Activated T-cell treated with anti-CD3 and anti-CD28 coated beads, Interleukin-2, amount 50 U/mL, for 72 hours (primary cell): ENCODE measurements at regions not wholly inside any gene's neighbourhood (a gene's known extent, or its start where the extent isn't known, plus 50 kb on each side); places are given as distances from the start of the nearest gene placed in this dataset.

Experiments
- ATAC-seq, 2 donors: fragments of 150-1000 bp; cut with Tn5 transposase; replicated peaks in 1 of 2; 2 replicates each; pipeline ENCODE4 v1.10.0; 2021; ENCODE audit warnings: moderate library complexity in 2 of 2, mild to moderate bottlenecking in 1 of 2
- DNase-seq, 2 donors: peaks; one replicate each; pipeline ENCODE4 v3.0.0; 2021 to 2022; ENCODE audit warnings: mixed read lengths in 1 of 2
- H3K27ac Mint-ChIP-seq: one replicate; pipeline ENCODE4 v1.8.0; 2022; ENCODE audit warnings: mild to moderate bottlenecking, moderate library complexity, mixed read lengths
- H3K27me3 Mint-ChIP-seq: one replicate; pipeline ENCODE4 v1.8.0; 2022; ENCODE audit warnings: low read depth, mixed read lengths
- H3K36me3 Mint-ChIP-seq, 2 donors: one replicate each; pipeline ENCODE4 v1.8.0; 2022; ENCODE audit warnings: mixed read lengths in 2 of 2, mild to moderate bottlenecking in 1 of 2; ENCODE audit not compliant: insufficient read depth in 2 of 2
- H3K4me1 Mint-ChIP-seq: one replicate; pipeline ENCODE4 v1.8.0; 2022; ENCODE audit warnings: low read depth, mixed read lengths
- H3K4me3 Mint-ChIP-seq, 2 donors: one replicate each; pipeline ENCODE4 v1.8.0; 2022; ENCODE audit warnings: mild to moderate bottlenecking in 2 of 2, mixed read lengths in 2 of 2, moderate library complexity in 2 of 2
- H3K9me3 Mint-ChIP-seq, 2 donors: one replicate each; pipeline ENCODE4 v1.8.0; 2022; ENCODE audit warnings: mixed read lengths in 2 of 2

DNA sequence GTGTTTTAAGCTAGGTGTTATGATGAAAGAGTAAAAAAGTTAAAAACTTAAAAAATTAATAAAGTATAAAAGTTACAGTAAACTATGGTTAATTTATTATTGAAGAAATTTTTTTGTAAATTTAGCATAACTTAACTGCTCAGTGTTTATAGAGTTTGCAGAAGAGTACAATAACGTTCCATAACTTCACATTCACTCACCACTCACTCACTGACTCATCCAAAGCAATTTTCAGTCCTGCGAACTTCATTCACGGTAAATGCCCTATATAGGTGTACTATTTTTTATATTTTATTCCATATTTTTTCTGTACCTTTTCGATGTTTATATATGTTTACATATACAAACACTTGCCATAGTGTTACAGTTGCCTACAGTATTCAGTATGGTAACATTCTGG is 694.8 kb upstream of the SLC39A10 start:
- Mint-ChIP-seq H3K36me3 (no peaks in the 10 kb centered on the region), H3K27ac (no peak overlapping the region), H3K27me3 (no peaks in the 10 kb centered on the region)

DNA sequence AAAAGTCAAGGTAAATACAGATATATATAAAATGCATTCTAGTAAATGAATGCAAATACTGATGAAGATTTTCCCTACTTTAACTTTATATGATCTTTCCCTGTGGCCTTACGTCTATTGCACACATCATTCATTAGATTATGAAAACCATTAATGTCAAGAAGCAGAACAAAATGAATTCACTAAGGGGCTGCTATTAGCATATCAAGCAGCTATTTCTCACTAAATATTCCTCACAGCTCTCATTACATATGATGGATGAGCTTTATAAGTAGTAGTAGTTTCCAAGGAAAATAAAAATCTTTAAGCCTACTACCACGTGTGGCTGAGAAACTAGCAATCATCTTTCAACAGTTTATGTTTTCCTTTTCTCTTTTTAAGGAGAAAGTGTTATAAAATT is 702.8 kb upstream of the SLC39A10 start:
- Mint-ChIP-seq H3K4me3 (no peak overlapping the region), H3K27me3 (no peaks in the 10 kb centered on the region), H3K36me3 (peaks cover 2% of the 10 kb centered on the region in 2 donors), H3K27ac (no peak overlapping the region), H3K9me3 (peaks cover 4 to 6% of the 10 kb centered on the region in 2 donors), H3K4me1 (no peaks in the 10 kb centered on the region)
- DNase-seq (no peak), ATAC-seq (no peak)

More for the DNA sequence above, 694.8 kb upstream of the SLC39A10 start:
- Mint-ChIP-seq H3K4me1 (no peaks in the 10 kb centered on the region), H3K4me3 (no peak overlapping the region), H3K9me3 (peaks cover 3 to 6% of the 10 kb centered on the region in 2 donors)
- DNase-seq = no peak
- ATAC-seq = no peak

DNA sequence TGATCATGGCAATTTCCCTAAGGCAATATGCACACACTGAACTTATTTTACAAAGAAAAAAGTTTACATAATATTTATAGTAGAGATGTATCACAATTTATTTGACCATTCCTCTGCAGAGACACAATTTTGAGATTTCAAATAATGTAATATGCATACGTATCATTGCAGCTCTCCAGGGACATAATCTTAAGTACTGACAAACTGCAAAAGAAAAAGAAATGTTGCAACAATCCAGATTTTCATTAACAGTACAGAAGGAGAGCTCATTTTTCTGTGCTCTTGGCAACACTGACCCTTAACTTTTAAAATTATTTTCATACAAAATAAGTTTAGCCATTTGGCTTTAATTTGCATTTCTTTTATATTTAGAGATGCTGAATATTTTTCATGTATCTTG is 710.2 kb upstream of the SLC39A10 start:
- H3K27me3 Mint-ChIP-seq = no peaks in the 10 kb centered on the region
- no peak overlapping the region for H3K4me3 Mint-ChIP-seq
- no peak for DNase-seq
- no peaks in the 10 kb centered on the region for H3K9me3 Mint-ChIP-seq
- H3K4me1 Mint-ChIP-seq = no peaks in the 10 kb centered on the region
- no peak for ATAC-seq
- no peaks in the 10 kb centered on the region for H3K36me3 Mint-ChIP-seq
- H3K27ac Mint-ChIP-seq = no peak overlapping the region

DNA sequence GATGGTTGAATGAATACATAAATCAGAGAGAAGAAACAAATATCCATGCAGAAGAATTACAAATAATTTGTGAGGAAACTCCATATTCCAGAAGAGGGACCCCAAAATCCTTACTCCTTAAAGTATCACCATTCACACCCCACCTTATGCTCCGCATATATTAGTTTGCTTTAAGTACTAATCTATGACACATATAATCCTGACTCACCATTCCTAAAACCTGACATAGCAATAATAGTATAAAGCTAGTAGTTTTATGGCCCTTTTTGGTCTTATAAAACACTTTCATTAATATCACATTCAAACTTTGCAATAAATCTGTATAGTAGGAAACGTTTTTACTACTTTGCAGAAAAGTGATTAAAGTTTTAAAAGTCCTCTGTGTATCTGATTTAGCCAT is 719.0 kb upstream of the SLC39A10 start:
- Mint-ChIP-seq H3K4me3 (no peak overlapping the region), H3K9me3 (peaks cover 4 to 5% of the 10 kb centered on the region in 2 donors), H3K27ac (no peak overlapping the region), H3K4me1 (no peaks in the 10 kb centered on the region), H3K36me3 (no peaks in the 10 kb centered on the region), H3K27me3 (no peaks in the 10 kb centered on the region)
- ATAC-seq (no peak), DNase-seq (no peak)

DNA sequence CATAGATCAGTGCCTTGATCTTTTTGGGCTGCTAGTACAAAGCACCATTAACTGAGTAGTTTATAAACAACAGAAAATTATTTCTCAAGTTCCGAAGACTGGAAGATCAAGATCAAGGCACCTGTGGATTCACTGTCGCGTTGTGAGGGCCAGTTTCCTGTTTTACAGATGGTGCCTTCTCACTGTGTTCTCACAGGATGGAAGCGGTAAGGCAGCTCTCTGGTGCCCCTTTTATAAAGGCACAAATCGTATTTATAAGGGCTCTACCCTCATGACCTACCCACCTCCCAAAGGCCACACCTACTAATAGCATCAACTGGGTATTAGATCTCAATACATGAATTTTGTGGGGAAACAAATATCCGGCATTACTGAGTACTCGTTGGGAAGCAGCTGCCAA is 729.5 kb upstream of the SLC39A10 start:
- Mint-ChIP-seq H3K9me3 (no peaks in the 10 kb centered on the region), H3K4me3 (no peak overlapping the region), H3K4me1 (no peaks in the 10 kb centered on the region), H3K36me3 (no peaks in the 10 kb centered on the region), H3K27ac (no peak overlapping the region), H3K27me3 (no peaks in the 10 kb centered on the region)
- ATAC-seq (no peak), DNase-seq (no peak)

DNA sequence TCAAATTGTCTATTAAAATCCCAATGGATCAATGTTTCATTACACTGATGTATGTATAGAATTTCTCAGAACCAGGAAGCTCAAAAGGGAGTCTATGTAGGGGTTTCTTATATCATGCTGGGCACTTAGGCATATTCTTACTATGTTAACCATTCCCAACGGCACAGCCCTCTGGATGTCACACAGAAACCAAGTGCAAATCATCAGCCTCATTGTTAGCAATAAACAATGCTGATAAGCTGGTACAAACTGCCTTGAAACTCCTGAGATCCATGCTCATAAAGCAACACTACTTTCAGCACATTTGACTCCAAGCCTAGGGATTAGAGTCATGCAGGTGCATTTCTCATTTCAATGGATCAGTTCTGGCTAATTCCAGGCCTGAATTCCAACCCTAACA is 730.2 kb upstream of the SLC39A10 start:
- DNase-seq = no peak
- H3K9me3 Mint-ChIP-seq = no peaks in the 10 kb centered on the region
- no peak overlapping the region for H3K27ac Mint-ChIP-seq
- H3K27me3 Mint-ChIP-seq = no peaks in the 10 kb centered on the region
- H3K36me3 Mint-ChIP-seq = no peaks in the 10 kb centered on the region
- ATAC-seq = no peak
- no peak overlapping the region for H3K4me3 Mint-ChIP-seq
- H3K4me1 Mint-ChIP-seq = no peaks in the 10 kb centered on the region

DNA sequence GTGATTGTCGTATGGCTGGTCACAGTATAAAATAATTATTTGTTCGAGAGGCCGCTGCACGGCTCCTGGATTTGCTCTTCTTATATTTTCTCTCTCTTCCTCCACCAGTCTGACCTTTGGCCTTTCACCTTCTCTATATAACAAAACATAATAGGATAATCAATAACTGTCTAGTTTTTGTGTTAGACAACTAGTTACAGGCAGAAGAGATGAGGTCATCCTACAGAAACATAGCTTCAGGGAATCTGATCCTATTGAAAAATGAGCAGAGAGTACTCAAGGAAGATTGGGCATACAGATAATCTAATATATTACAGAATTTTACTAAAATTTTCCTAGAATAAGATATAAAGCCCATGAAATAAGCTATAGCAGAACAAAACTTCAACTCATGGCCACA is 731.3 kb upstream of the SLC39A10 start:
- Mint-ChIP-seq H3K4me3 (no peak overlapping the region), H3K27ac (no peak overlapping the region), H3K36me3 (no peaks in the 10 kb centered on the region), H3K9me3 (no peaks in the 10 kb centered on the region), H3K4me1 (no peaks in the 10 kb centered on the region), H3K27me3 (no peaks in the 10 kb centered on the region)
- DNase-seq = no peak
- ATAC-seq = no peak

DNA sequence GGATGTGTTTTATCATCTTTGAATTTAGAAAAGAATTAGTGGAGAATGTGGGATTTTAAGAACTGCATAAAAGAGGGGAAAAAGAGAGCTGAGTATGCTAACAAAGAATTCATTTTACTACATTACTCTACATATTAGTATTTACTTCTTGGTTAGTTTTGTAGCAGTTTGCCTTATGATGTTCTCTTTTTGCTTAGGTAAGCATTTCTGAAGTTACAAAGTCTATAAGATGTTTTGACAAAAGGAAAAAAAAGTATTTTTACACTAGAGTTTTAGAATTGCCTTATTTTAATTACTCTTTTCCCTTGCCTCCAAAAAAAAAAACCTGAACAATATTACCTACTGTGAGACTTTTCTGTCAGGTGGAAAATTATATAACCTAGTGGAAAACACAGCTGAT is 739.5 kb upstream of the SLC39A10 start:
- no peak overlapping the region for H3K4me3 Mint-ChIP-seq
- H3K27ac Mint-ChIP-seq = no peak overlapping the region
- H3K36me3 Mint-ChIP-seq = no peaks in the 10 kb centered on the region
- ATAC-seq (no peak), DNase-seq (no peak)
- peaks cover 0 to 1% of the 10 kb centered on the region in 2 donors for H3K9me3 Mint-ChIP-seq
- peaks cover 7% of the 10 kb centered on the region for H3K27me3 Mint-ChIP-seq
- H3K4me1 Mint-ChIP-seq = no peaks in the 10 kb centered on the region

DNA sequence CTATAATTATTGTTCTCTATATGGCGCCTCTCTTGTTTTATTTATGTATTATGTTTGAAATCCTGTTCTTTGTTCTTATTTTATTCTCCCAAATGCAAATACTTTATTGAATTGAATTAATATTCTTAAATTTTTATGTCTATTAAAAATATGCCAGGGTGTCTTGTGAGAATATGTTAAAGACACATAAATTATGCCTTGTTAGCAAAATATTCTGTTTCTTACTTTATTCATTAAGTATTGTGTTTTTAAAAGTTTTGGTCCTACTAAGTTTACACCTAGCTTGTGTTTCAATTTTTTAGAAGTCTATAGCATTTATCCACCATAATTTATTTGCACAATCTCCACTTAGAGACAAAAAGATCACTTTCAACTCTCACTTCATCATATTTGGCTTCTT is 741.5 kb upstream of the SLC39A10 start:
- Mint-ChIP-seq H3K27me3 (peaks cover 7% of the 10 kb centered on the region), H3K9me3 (peaks cover 0 to 1% of the 10 kb centered on the region in 2 donors), H3K36me3 (no peaks in the 10 kb centered on the region), H3K4me1 (no peaks in the 10 kb centered on the region), H3K27ac (no peak overlapping the region), H3K4me3 (no peak overlapping the region)
- DNase-seq (no peak), ATAC-seq (no peak)

DNA sequence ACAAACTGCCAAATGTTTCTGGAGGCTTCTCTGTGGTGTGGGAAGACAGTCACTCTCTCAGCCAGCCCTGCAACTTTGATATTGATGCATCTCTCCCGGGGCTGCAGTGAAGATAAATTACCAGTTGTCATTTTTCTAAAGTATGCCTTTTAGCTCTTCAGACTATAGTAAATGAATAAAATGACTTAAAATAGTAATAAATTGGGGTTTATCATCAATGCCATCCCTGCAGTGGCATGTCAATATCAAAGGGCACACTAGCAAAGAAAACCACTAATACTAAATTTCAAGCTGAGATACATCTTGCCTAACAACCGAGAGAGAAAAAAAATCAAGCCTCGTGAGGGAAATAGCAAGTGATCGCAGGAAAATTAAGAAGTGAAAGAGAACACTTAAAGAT is 749.5 kb upstream of the SLC39A10 start:
- ATAC-seq (no peak), DNase-seq (no peak)
- Mint-ChIP-seq H3K36me3 (no peaks in the 10 kb centered on the region), H3K27ac (no peak overlapping the region), H3K27me3 (no peaks in the 10 kb centered on the region), H3K9me3 (peaks cover 1 to 2% of the 10 kb centered on the region in 2 donors), H3K4me3 (no peak overlapping the region), H3K4me1 (no peaks in the 10 kb centered on the region)

DNA sequence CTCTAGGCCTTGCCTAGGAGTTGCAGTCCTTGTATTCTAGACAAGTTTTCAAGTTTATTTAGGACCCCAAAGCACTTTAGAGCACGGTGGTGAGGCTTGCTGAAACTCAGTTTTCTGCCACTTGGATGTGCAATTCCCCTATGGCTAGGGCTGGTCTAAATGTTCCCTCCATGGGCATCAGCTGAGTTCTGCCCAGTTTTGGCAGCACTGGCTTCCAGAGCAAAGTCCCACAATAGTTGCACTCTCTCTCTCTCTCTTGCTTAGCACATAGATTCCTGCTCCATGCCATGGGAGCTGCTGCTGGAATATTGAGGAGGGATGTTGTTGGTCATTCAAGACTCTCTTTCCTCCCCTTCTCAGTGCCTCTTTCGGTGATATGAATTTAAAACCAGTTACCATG is 760.2 kb upstream of the SLC39A10 start:
- Mint-ChIP-seq H3K4me1 (no peaks in the 10 kb centered on the region), H3K27ac (no peak overlapping the region), H3K9me3 (no peaks in the 10 kb centered on the region), H3K27me3 (no peaks in the 10 kb centered on the region), H3K36me3 (no peaks in the 10 kb centered on the region), H3K4me3 (no peak overlapping the region)
- DNase-seq (no peak), ATAC-seq (no peak)

DNA sequence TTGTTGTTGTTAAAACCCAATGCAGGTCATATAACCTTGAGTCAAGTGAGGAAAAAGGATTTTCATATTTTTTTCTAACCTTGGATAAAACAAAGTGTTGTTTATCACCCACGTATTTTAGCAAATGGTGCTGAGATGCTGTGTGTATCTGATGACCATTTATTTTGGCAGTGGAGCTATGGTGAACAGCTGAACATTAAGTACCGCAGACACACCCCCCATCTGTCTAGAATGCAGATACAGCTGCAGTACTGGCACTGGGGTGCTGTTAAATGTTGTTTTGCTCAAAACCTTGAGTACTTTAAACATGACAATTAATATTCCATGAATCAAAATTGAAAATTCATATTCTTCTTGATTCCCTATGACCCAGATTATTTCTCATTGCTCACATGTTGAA is 773.3 kb upstream of the SLC39A10 start:
- Mint-ChIP-seq H3K4me1 (no peaks in the 10 kb centered on the region), H3K27me3 (no peaks in the 10 kb centered on the region), H3K4me3 (no peak overlapping the region), H3K36me3 (no peaks in the 10 kb centered on the region), H3K9me3 (no peaks in the 10 kb centered on the region), H3K27ac (no peak overlapping the region)
- no peak for ATAC-seq
- no peak for DNase-seq

DNA sequence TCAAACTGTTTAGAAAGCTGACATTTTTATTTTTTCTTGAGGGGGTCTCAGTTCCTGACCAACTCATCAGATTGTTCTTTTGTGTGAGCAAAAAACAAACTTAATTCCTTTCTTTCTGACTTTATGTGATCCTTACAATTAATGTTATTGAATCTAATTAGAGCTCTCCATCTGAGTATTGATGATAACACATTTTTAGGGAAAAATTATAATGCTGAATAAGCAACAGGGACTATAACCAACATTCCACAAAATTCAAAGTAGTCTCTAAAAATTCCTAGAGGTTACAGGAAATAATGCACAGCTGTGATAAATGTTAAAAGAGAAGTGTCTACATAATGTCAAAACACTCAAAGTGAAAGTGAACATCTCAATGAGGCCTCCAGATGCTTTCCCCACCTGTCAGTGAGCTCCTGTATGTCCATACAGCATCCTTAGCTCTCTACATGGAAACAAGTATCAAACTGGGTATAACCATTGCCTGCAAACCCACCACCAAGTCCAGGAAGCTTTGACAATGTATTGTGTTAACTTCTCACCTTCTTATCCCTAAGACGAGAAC is 786.0 kb upstream of the SLC39A10 start:
- Mint-ChIP-seq H3K4me1 (no peaks in the 10 kb centered on the region), H3K27me3 (no peaks in the 10 kb centered on the region), H3K4me3 (no peak overlapping the region), H3K27ac (peak overlapping the region; percentile 63), H3K36me3 (no peaks in the 10 kb centered on the region), H3K9me3 (no peaks in the 10 kb centered on the region)
- no peak for DNase-seq
- no peak for ATAC-seq

DNA sequence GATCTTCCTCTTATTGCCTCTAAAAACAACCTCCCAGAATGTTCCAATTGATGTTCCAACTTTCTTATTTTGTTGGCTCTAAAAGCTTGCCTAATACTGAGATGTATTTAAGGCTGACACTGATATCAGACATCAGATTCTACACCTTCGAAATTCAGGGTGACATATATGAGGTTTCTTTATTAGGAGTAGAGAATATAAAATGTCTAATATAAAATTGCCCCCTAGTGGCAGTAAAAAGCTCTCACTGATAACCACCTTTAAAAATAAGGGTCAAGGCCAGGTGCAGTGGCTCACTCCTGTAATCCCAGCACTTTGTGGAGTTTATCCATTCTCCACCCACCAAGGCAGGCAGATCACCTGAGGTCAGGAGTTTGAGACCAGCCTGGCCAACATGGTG is 789.7 kb upstream of the SLC39A10 start:
- no peaks in the 10 kb centered on the region for H3K27me3 Mint-ChIP-seq
- ATAC-seq (no peak), DNase-seq (no peak)
- H3K4me1 Mint-ChIP-seq = no peaks in the 10 kb centered on the region
- H3K4me3 Mint-ChIP-seq = no peak overlapping the region
- no peaks in the 10 kb centered on the region for H3K9me3 Mint-ChIP-seq
- no peaks in the 10 kb centered on the region for H3K36me3 Mint-ChIP-seq
- no peak overlapping the region for H3K27ac Mint-ChIP-seq
